H1 (cell line): ENCODE measurements at regions not wholly inside any gene's neighbourhood (a gene's known extent, or its start where the extent isn't known, plus 50 kb on each side); places are given as distances from the start of the nearest gene placed in this dataset.

ENCODE experiments used
- CTCF ChIA-PET: fragments of 300-600 bp; sonication (Branson Sonifier 250); formaldehyde crosslinking; loops from one replicate; lab custom pipeline; 2021; ENCODE audit not compliant: partially characterized antibody; lab: Charles Lee
- POLR2A ChIA-PET: fragments of 300-600 bp; sonication (Branson Sonifier 250); formaldehyde crosslinking; loops from one replicate; lab custom pipeline; 2021; ENCODE audit warnings: inconsistent platforms; ENCODE audit not compliant: partially characterized antibody; lab: Charles Lee
- DNase-seq, 2 experiments: peaks; one replicate each; pipeline versions ENCODE4 v3.0.0 to v3.0.0-alpha.2; 2010 to 2022; ENCODE audit warnings: low spot score in 2 of 2, low read depth in 1 of 2, mixed read lengths in 1 of 2
- FAIRE-seq: peaks from 2 replicates; lab custom pipeline; 2011; peaks lifted over from hg19 to GRCh38; lab: Jason Lieb, UNC
- H2AFZ ChIP-seq: 2 replicates; pipeline ENCODE4 v1.8.1; 2012; ENCODE audit warnings: low read length, inconsistent platforms
- H2AK5ac ChIP-seq: 2 replicates; pipeline ENCODE4 v1.6.1; 2013; ENCODE audit warnings: low read depth, low read length
- H2BK120ac ChIP-seq: replicated peaks from 2 replicates; pipeline ENCODE3; 2013; ENCODE audit warnings: low read depth, low read length, inconsistent platforms
- H2BK12ac ChIP-seq: 2 replicates; pipeline ENCODE4 v1.6.1; 2013; ENCODE audit warnings: low read depth, low read length
- H2BK15ac ChIP-seq: 2 replicates; pipeline ENCODE4 v1.6.1; 2013; ENCODE audit warnings: low read length
- H2BK20ac ChIP-seq: 2 replicates; pipeline ENCODE4 v1.6.1; 2013; ENCODE audit warnings: low read length
- H2BK5ac ChIP-seq: 2 replicates; pipeline ENCODE4 v1.6.1; 2013; ENCODE audit warnings: low read depth, low read length
- H3K14ac ChIP-seq: 2 replicates; pipeline ENCODE4 v1.6.1; 2013; ENCODE audit warnings: inconsistent platforms; ENCODE audit not compliant: insufficient read length
- H3K18ac ChIP-seq: 2 replicates; pipeline ENCODE4 v1.6.1; 2013; ENCODE audit warnings: low read length; ENCODE audit errors: extremely low read depth
- H3K23ac ChIP-seq: 2 replicates; pipeline ENCODE4 v1.6.1; 2013; ENCODE audit warnings: inconsistent platforms; ENCODE audit not compliant: insufficient read length
- H3K23me2 ChIP-seq: 2 replicates; pipeline ENCODE4 v1.6.1; 2013; ENCODE audit warnings: low read depth, low read length
- H3K27ac ChIP-seq: 2 replicates; pipeline ENCODE4 v1.6.1; 2011; ENCODE audit warnings: low read depth, low read length, inconsistent platforms
- H3K27me3 ChIP-seq, 4 experiments: replicated peaks in 1 of 4; 1 replicate in 1 of 4; 2 replicates in 3 of 4; pipeline versions ENCODE4 v1.6.1 to v1.8.1; 2011 to 2013; ENCODE audit warnings: low read length in 3 of 4, mild to moderate bottlenecking in 3 of 4, inconsistent platforms in 2 of 4, mixed read lengths in 2 of 4, moderate library complexity in 1 of 4; ENCODE audit not compliant: control insufficient read depth in 3 of 4, insufficient read depth in 3 of 4; ENCODE audit errors: extremely low read depth in 1 of 4
- H3K36me3 ChIP-seq, 4 experiments: 2 replicates each; pipeline versions ENCODE4 v1.6.1 to v1.8.1; 2011 to 2013; ENCODE audit warnings: mild to moderate bottlenecking in 4 of 4, low read length in 3 of 4, moderate library complexity in 2 of 4, control low read depth in 1 of 4, inconsistent platforms in 1 of 4; ENCODE audit not compliant: insufficient read depth in 4 of 4, control insufficient read depth in 2 of 4
- H3K4ac ChIP-seq: replicated peaks from 2 replicates; pipeline ENCODE3; 2013; ENCODE audit warnings: low read length, low read depth, mixed read lengths, inconsistent platforms; ENCODE audit not compliant: insufficient read length
- H3K4me1 ChIP-seq, 4 experiments: replicated peaks in 1 of 4; 1 replicate in 1 of 4; 2 replicates in 3 of 4; pipeline versions ENCODE4 v1.6.1 to v1.8.1; 2011 to 2013; ENCODE audit warnings: low read length in 3 of 4, inconsistent platforms in 2 of 4, mixed read lengths in 1 of 4; ENCODE audit not compliant: insufficient read depth in 4 of 4, control insufficient read depth in 3 of 4
- H3K4me2 ChIP-seq, 2 experiments: 2 replicates each; pipeline versions ENCODE4 v1.6.1 to v1.8.1; 2011 to 2013; ENCODE audit warnings: low read depth in 2 of 2, low read length in 2 of 2, control low read depth in 1 of 2, inconsistent platforms in 1 of 2, mild to moderate bottlenecking in 1 of 2; ENCODE audit not compliant: insufficient read depth in 1 of 2
- H3K4me3 ChIP-seq, 4 experiments: fragments of 200-600, 300-600 bp in 1 of 4; sonication (generic), shearing (Covaris generic), sonication (Bioruptor Twin) in 1 of 4; 2 replicates each; pipeline versions ENCODE4 v1.5.1 to v1.8.1; 2011 to 2016; ENCODE audit warnings: low read length in 4 of 4, low read depth in 3 of 4, control low read depth in 2 of 4, inconsistent platforms in 2 of 4, mild to moderate bottlenecking in 2 of 4, mixed read lengths in 1 of 4, moderate library complexity in 1 of 4; ENCODE audit not compliant: insufficient read depth in 2 of 4; ENCODE audit errors: extremely low read depth in 1 of 4
- H3K56ac ChIP-seq: replicated peaks from 2 replicates; pipeline ENCODE3; 2013; ENCODE audit warnings: low read depth, mild to moderate bottlenecking, mixed read lengths, low read length, inconsistent platforms; ENCODE audit not compliant: insufficient read length
- H3K79me1 ChIP-seq: 2 replicates; pipeline ENCODE4 v1.6.1; 2013; ENCODE audit warnings: low read depth, low read length, control low read depth
- H3K79me2 ChIP-seq, 2 experiments: 2 replicates each; pipeline versions ENCODE4 v1.6.1 to v1.8.1; 2012 to 2013; ENCODE audit warnings: low read length in 2 of 2, mild to moderate bottlenecking in 2 of 2, inconsistent platforms in 1 of 2; ENCODE audit not compliant: insufficient read depth in 2 of 2, control insufficient read depth in 1 of 2
- H3K9ac ChIP-seq, 4 experiments: replicated peaks in 1 of 4; 1 replicate in 1 of 4; 2 replicates in 3 of 4; pipeline versions ENCODE4 v1.6.1 to v1.8.1; 2011 to 2013; ENCODE audit warnings: low read depth in 3 of 4, low read length in 3 of 4, control low read depth in 2 of 4, mild to moderate bottlenecking in 2 of 4, moderate library complexity in 2 of 4, inconsistent platforms in 1 of 4; ENCODE audit errors: extremely low read depth in 1 of 4
- H3K9me3 ChIP-seq, 2 experiments: 2 replicates each; pipeline versions ENCODE4 v1.6.1 to v1.8.1; 2012 to 2013; ENCODE audit warnings: mild to moderate bottlenecking in 2 of 2, moderate library complexity in 2 of 2, control low read depth in 1 of 2, inconsistent platforms in 1 of 2, low read depth in 1 of 2, low read length in 1 of 2, mixed read lengths in 1 of 2; ENCODE audit not compliant: insufficient read depth in 2 of 2
- H4K20me1 ChIP-seq, 2 experiments: replicated peaks in 1 of 2; 2 replicates each; pipeline versions ENCODE3 to v1.8.1; 2011 to 2013; ENCODE audit warnings: inconsistent platforms in 2 of 2, low read length in 2 of 2, mild to moderate bottlenecking in 1 of 2; ENCODE audit not compliant: insufficient read depth in 2 of 2, control insufficient read depth in 1 of 2
- H4K5ac ChIP-seq: 2 replicates; pipeline ENCODE4 v1.6.1; 2013; ENCODE audit warnings: low read length, low read depth, mixed read lengths, inconsistent platforms; ENCODE audit not compliant: insufficient read length
- H4K8ac ChIP-seq: 2 replicates; pipeline ENCODE4 v1.8.0; 2013; ENCODE audit warnings: mild to moderate bottlenecking, moderate library complexity, low read length, inconsistent platforms; ENCODE audit not compliant: insufficient read depth; ENCODE audit errors: extremely low read depth
- H4K91ac ChIP-seq: replicated peaks from 2 replicates; pipeline ENCODE3; 2013; ENCODE audit warnings: low read length, mixed read lengths, inconsistent platforms; ENCODE audit not compliant: insufficient read length
- BCL11A ChIP-seq, 2 experiments: IDR thresholded peaks; one replicate each; pipeline ENCODE4 v1.6.1; 2011; ENCODE audit warnings: low read depth in 2 of 2, low read length in 2 of 2, mild to moderate bottlenecking in 2 of 2
- SAP30 ChIP-seq: fragments of 300-600 bp; sonication (generic); IDR thresholded peaks from 2 replicates; pipeline ENCODE4 v1.7.1; 2012; ENCODE audit warnings: low read length, moderate library complexity, mild to moderate bottlenecking, inconsistent platforms; ENCODE audit not compliant: insufficient read depth, insufficient replicate concordance
- SP4 ChIP-seq: IDR thresholded peaks from 2 replicates; pipeline ENCODE4 v1.6.1; 2012; ENCODE audit warnings: low read length, inconsistent platforms
- WGBS, 2 experiments: shearing (Covaris generic) in 1 of 2; methylation state at CpG; one replicate each; pipeline versions ENCODE4 v1.1.6 to v1.1.7; 2013 to 2015; ENCODE audit warnings: low lambda C conversion rate in 2 of 2, mixed read lengths in 2 of 2, inconsistent platforms in 1 of 2, low coverage in 1 of 2, missing lambda C conversion rate in 1 of 2; ENCODE audit not compliant: insufficient replicate concordance in 2 of 2, insufficient coverage in 1 of 2, insufficient read length in 1 of 2; ENCODE audit errors: extremely low coverage in 1 of 2, missing lambda C conversion rate in 1 of 2; 5-methylcytosine and 5-hydroxymethylcytosine counted together

DNA sequence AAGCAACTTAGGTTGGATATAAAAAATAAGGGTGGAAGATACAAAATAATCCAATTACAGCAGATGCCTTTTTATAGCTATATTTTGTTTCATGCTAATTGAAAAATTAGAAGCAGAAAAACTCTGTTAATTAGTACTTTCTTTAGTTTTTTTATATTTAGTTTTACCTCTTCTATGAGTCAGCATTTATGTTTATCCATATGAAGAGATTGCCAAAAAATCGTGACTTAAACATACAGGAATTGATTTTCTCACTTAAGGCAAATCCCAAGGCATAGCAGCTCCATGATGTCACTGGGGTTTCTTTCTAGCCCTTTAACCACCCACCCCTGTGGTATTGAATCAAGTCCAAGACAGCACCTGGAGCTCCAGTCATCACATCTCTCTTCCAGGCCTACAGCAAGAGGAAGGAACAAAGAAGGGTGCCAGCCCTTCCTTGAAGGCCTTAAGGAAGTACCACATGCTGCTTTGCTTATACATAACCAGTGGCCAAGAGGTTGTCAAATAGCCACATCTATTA, 365.8 kb upstream of the TENM3 start:
- H2BK15ac ChIP-seq, result no peak overlapping the region
- H4K20me1 ChIP-seq, result no peaks in the 10 kb centered on the region
- no peak overlapping the region for H3K4ac ChIP-seq
- no peaks in the 10 kb centered on the region for H3K9me3 ChIP-seq
- POLR2A ChIA-PET, result no interaction called here
- no peak overlapping the region for H2BK20ac ChIP-seq
- no peaks in the 10 kb centered on the region for H3K27me3 ChIP-seq
- 0 out of 2 replicates have a peak overlapping the region, but pooled peaks have one; percentile 14 for H2AFZ ChIP-seq
- H3K9ac ChIP-seq, result no peak overlapping the region
- H2AK5ac ChIP-seq, result no peak overlapping the region
- no peak overlapping the region for H4K5ac ChIP-seq
- TF ChIP-seq BCL11A (IDR thresholded peaks at IDR 0.05; ENCODE audit: low read depth in 2 of 2, low read length in 2 of 2) (no peak), SP4 (no peak), SAP30 (no peak)
- CTCF ChIA-PET, result interaction anchor here (1.2 kb wide), 1 partner anchor 442 kb away, joined by 3 read pairs; no protein-coding TSS in a partner anchor
- H3K18ac ChIP-seq, result no peak overlapping the region
- H3K4me3 ChIP-seq, result no peak overlapping the region
- H3K23me2 ChIP-seq, result no peaks in the 10 kb centered on the region
- no peaks in the 10 kb centered on the region; a peak in 2 of 7 replicates for H3K4me1 ChIP-seq
- no peak overlapping the region for H3K4me2 ChIP-seq
- no peak overlapping the region for H2BK120ac ChIP-seq
- no peak overlapping the region for H3K23ac ChIP-seq
- H3K56ac ChIP-seq, result no peak overlapping the region
- 82% methylated on average over 1 of the region's 1 CpG; no CpG with 5 or more reads in 1 of the 2 experiments for WGBS, 2 experiments
- H3K79me1 ChIP-seq, result no peaks in the 10 kb centered on the region
- no peak overlapping the region for H2BK5ac ChIP-seq
- no peak overlapping the region for H4K91ac ChIP-seq
- FAIRE-seq (peak; percentile 28), DNase-seq (no peak)
- H4K8ac ChIP-seq, result no peak overlapping the region
- no peak overlapping the region for H3K27ac ChIP-seq
- no peaks in the 10 kb centered on the region for H3K79me2 ChIP-seq
- no peak overlapping the region for H3K14ac ChIP-seq
- no peaks in the 10 kb centered on the region for H3K36me3 ChIP-seq
- no peak overlapping the region for H2BK12ac ChIP-seq
